B cell (primary cell): ENCODE measurements at regions not wholly inside any gene's neighbourhood (a gene's known extent, or its start where the extent isn't known, plus 50 kb on each side); places are given as distances from the start of the nearest gene placed in this dataset.

Source experiments
- ATAC-seq: fragments of 200-7000 bp; cut with Tn5 transposase; one replicate; pipeline ENCODE4 v1.10.0; 2021; ENCODE audit warnings: low read depth, mild to moderate bottlenecking, moderate number of reproducible peaks, moderate library complexity
- CTCF ChIA-PET: fragments of 350-600 bp; sonication (Branson Sonifier 250); formaldehyde crosslinking; loops from one replicate; lab custom pipeline; 2021; ENCODE audit warnings: antibody characterized with exemption, inconsistent platforms; lab: Charles Lee
- POLR2A ChIA-PET: fragments of 350-600 bp; sonication (Branson Sonifier 250); formaldehyde crosslinking; loops from one replicate; lab custom pipeline; 2021; ENCODE audit warnings: antibody characterized with exemption; lab: Charles Lee
- DNase-seq: peaks from one replicate; pipeline ENCODE4 v3.0.0; 2013
- H2AFZ ChIP-seq: 2 replicates; pipeline ENCODE4 v1.6.1; 2012; ENCODE audit warnings: mild to moderate bottlenecking, low read depth, low read length; ENCODE audit not compliant: insufficient read depth, poor library complexity, severe bottlenecking
- H3K27ac ChIP-seq, 2 donors: 1 replicate in 1 of 2; 2 replicates in 1 of 2; pipeline ENCODE4 v1.5.1; 2012 to 2013; ENCODE audit warnings: low read length in 2 of 2, mild to moderate bottlenecking in 2 of 2, moderate library complexity in 1 of 2
- H3K27me3 ChIP-seq, 4 experiments: fragments of 200-600 bp in 1 of 4; sonication (generic) in 1 of 4; replicated peaks in 1 of 4; 1 replicate in 2 of 4; 2 replicates in 2 of 4; pipeline versions ENCODE4 v1.6.1 to v1.7.0; 2013 to 2016; ENCODE audit warnings: low read length in 3 of 4, mild to moderate bottlenecking in 2 of 4, mixed read lengths in 1 of 4, moderate library complexity in 1 of 4; ENCODE audit not compliant: insufficient read depth in 4 of 4, control insufficient read depth in 3 of 4; ENCODE audit errors: control extremely low read depth in 1 of 4
- H3K36me3 ChIP-seq, 2 experiments: replicated peaks in 1 of 2; 1 replicate in 1 of 2; 2 replicates in 1 of 2; pipeline versions ENCODE4 v1.6.1 to v1.7.1; 2013; ENCODE audit warnings: low read length in 1 of 2; ENCODE audit not compliant: insufficient read depth in 2 of 2, control insufficient read depth in 1 of 2; ENCODE audit errors: control extremely low read depth in 1 of 2, extremely low read depth in 1 of 2
- H3K4me1 ChIP-seq, 2 donors: fragments of 200-600 bp in 1 of 2; sonication (generic) in 1 of 2; 1 replicate in 1 of 2; 2 replicates in 1 of 2; pipeline versions ENCODE4 v1.5.1 to v1.6.1; 2013 to 2017; ENCODE audit warnings: low read length in 2 of 2; ENCODE audit not compliant: control insufficient read depth in 2 of 2, insufficient read depth in 2 of 2
- H3K4me2 ChIP-seq: replicated peaks from 2 replicates; pipeline ENCODE3; 2012; ENCODE audit warnings: mild to moderate bottlenecking, low read depth, low read length; ENCODE audit not compliant: poor library complexity, severe bottlenecking
- H3K4me3 ChIP-seq, 5 experiments: fragments of 200-600 bp in 1 of 5; sonication (generic) in 1 of 5; 1 replicate in 3 of 5; 2 replicates in 2 of 5; pipeline versions ENCODE4 v1.5.1 to v1.7.0; 2011 to 2016; ENCODE audit warnings: low read length in 4 of 5, mild to moderate bottlenecking in 4 of 5, low read depth in 2 of 5, control low read depth in 1 of 5, moderate library complexity in 1 of 5; ENCODE audit not compliant: insufficient read depth in 1 of 5; ENCODE audit errors: control extremely low read depth in 1 of 5, extremely low read depth in 1 of 5
- H3K79me2 ChIP-seq: fragments of 200-600 bp; sonication (generic); one replicate; pipeline ENCODE4 v1.6.0; 2016; ENCODE audit warnings: low read length; ENCODE audit not compliant: control insufficient read depth, insufficient read depth
- H3K9ac ChIP-seq: fragments of 200-600 bp; sonication (generic); 2 replicates; pipeline ENCODE4 v1.6.1; 2017; ENCODE audit warnings: mild to moderate bottlenecking, low read length, moderate library complexity
- H3K9me3 ChIP-seq, 3 donors: one replicate each; pipeline versions ENCODE4 v1.6.1 to v1.7.1; 2013; ENCODE audit warnings: low read length in 2 of 3; ENCODE audit not compliant: control insufficient read depth in 2 of 3, insufficient read depth in 1 of 3; ENCODE audit errors: control extremely low read depth in 1 of 3
- H4K20me1 ChIP-seq: 2 replicates; pipeline ENCODE4 v1.6.0; 2012; ENCODE audit warnings: mild to moderate bottlenecking, low read length; ENCODE audit not compliant: insufficient read depth, control insufficient read depth, poor library complexity, severe bottlenecking
- H3K27ac Mint-ChIP-seq: one replicate; pipeline ENCODE4 v1.8.0; 2021; ENCODE audit warnings: mixed read lengths
- H3K27me3 Mint-ChIP-seq: one replicate; pipeline ENCODE4 v1.8.0; 2021; ENCODE audit warnings: mixed read lengths
- H3K4me1 Mint-ChIP-seq: one replicate; pipeline ENCODE4 v1.8.0; 2021; ENCODE audit warnings: mixed read lengths
- H3K4me3 Mint-ChIP-seq: one replicate; pipeline ENCODE4 v1.8.0; 2021; ENCODE audit warnings: mixed read lengths
- H3K9me3 Mint-ChIP-seq: one replicate; pipeline ENCODE4 v1.8.0; 2022; ENCODE audit warnings: mixed read lengths; ENCODE audit not compliant: insufficient read depth
- EZH2 ChIP-seq: IDR thresholded peaks from 2 replicates; pipeline ENCODE4 v1.6.1; 2012; ENCODE audit warnings: borderline replicate concordance, low read depth, mild to moderate bottlenecking, moderate library complexity, low read length; ENCODE audit not compliant: insufficient read depth, poor library complexity, severe bottlenecking
- WGBS: methylation state at CpG from one replicate; pipeline ENCODE4 v1.1.5; 2013; ENCODE audit warnings: missing lambda C conversion rate; ENCODE audit not compliant: insufficient coverage; 5-methylcytosine and 5-hydroxymethylcytosine counted together
- intact Hi-C: fragments of 100-400 bp; cut with micrococcal nuclease; formaldehyde crosslinking; loops from one replicate; pipeline ENCODE4 v1.10.0; 2022
- TF ChIP-seq, protein P1 (sequence below): fragments of 200-600 bp; IDR thresholded peaks from one replicate; pipeline ENCODE4 v1.8.0; 2022; ENCODE audit warnings: antibody characterized with exemption, mild to moderate bottlenecking

DNA sequence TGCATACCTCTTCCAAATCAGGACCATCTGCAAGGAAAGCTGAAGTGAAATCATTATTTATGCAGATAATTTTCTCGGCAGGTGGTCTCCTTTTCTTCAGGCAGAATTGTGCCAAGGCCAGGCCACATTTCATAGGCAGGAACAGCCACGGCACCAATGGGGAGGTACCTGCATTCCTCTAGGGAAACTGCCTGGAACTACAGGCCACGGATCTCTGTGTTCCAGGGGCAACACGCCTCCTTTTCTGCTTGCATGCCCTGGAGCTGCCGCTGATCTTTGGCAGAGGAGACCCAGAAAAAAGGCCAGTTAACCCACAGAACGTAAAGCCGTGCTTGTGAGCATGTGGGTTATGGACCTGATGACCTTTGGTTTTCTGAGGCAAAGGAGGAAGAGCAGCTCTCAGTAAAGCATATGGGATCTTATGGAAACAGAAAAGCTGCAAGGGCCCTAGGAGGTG, 111.2 kb upstream of the KIAA1217 start:
- no peak overlapping the region for H3K9ac ChIP-seq
- H3K27me3 ChIP-seq = no peaks in the 10 kb centered on the region
- no peaks in the 10 kb centered on the region for H3K36me3 ChIP-seq
- H2AFZ ChIP-seq = no peak overlapping the region
- DNase-seq = no peak
- Mint-ChIP-seq H3K27me3 (no peaks in the 10 kb centered on the region), H3K4me1 (no peaks in the 10 kb centered on the region), H3K9me3 (peaks cover 3% of the 10 kb centered on the region), H3K27ac (no peak overlapping the region), H3K4me3 (no peak overlapping the region)
- ChIA-PET POLR2A (no interaction called here), CTCF (interaction anchor here (0.7 kb wide), 1 partner anchor 24 kb away, joined by 3 read pairs; no protein-coding TSS in a partner anchor)
- 69% methylated on average over 7 of the region's 7 CpGs for WGBS
- peaks cover 0 to 2% (median 0%) of the 10 kb centered on the region in 3 donors for H3K9me3 ChIP-seq
- intact Hi-C loops = no loop called here
- no peaks in the 10 kb centered on the region for H3K79me2 ChIP-seq
- no peak overlapping the region for H3K4me2 ChIP-seq
- H3K27ac ChIP-seq = no peak overlapping the region
- H4K20me1 ChIP-seq = no peaks in the 10 kb centered on the region
- no peak for ATAC-seq
- H3K4me3 ChIP-seq = no peak overlapping the region
- no peaks in the 10 kb centered on the region for H3K4me1 ChIP-seq
- TF ChIP-seq EZH2 = no peak
- TF ChIP-seq, protein P1, sequence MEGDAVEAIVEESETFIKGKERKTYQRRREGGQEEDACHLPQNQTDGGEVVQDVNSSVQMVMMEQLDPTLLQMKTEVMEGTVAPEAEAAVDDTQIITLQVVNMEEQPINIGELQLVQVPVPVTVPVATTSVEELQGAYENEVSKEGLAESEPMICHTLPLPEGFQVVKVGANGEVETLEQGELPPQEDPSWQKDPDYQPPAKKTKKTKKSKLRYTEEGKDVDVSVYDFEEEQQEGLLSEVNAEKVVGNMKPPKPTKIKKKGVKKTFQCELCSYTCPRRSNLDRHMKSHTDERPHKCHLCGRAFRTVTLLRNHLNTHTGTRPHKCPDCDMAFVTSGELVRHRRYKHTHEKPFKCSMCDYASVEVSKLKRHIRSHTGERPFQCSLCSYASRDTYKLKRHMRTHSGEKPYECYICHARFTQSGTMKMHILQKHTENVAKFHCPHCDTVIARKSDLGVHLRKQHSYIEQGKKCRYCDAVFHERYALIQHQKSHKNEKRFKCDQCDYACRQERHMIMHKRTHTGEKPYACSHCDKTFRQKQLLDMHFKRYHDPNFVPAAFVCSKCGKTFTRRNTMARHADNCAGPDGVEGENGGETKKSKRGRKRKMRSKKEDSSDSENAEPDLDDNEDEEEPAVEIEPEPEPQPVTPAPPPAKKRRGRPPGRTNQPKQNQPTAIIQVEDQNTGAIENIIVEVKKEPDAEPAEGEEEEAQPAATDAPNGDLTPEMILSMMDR = no peak

DNA sequence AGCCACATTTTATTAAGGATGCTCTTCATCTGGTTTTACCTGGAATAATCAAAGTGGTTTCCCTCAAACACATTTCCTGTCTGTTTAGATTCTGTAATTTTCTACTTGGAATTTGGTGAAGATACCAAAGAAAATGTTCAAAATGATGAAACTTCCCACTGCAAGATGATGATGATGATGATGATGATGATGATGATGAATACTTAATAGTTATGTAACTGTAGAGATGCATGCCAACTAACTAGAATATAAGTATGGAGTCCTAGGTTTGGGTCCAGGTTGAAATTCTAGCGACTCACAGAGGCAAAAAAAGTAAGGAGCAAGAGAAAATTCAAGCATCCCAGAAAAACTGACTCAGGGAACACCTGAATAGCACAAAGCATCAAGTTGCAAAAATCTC, 104.0 kb upstream of the KIAA1217 start:
- Mint-ChIP-seq H3K4me3 (no peak overlapping the region), H3K9me3 (no peaks in the 10 kb centered on the region), H3K4me1 (no peaks in the 10 kb centered on the region), H3K27me3 (no peaks in the 10 kb centered on the region), H3K27ac (no peak overlapping the region)
- Histone ChIP-seq H3K9me3 (peaks cover 0 to 4% (median 0%) of the 10 kb centered on the region in 3 donors), H3K27me3 (no peaks in the 10 kb centered on the region), H3K36me3 (no peaks in the 10 kb centered on the region), H3K4me3 (no peak overlapping the region), H3K9ac (no peak overlapping the region), H3K79me2 (no peaks in the 10 kb centered on the region), H3K4me1 (no peaks in the 10 kb centered on the region), H3K4me2 (no peak overlapping the region), H3K27ac (no peak overlapping the region), H4K20me1 (no peaks in the 10 kb centered on the region), H2AFZ (no peak overlapping the region)
- POLR2A ChIA-PET = no interaction called here
- CTCF ChIA-PET = no interaction called here
- no CpG with 5 or more reads among the region's 1 CpG for WGBS
- intact Hi-C loops = no loop called here
- TF ChIP-seq, protein P1 = no peak
- no peak for TF ChIP-seq EZH2
- ATAC-seq (no peak), DNase-seq (no peak)
